ENCODE measurements at regions not wholly inside any gene's neighbourhood (a gene's known extent, or its start where the extent isn't known, plus 50 kb on each side); places are given as distances from the start of the nearest gene placed in this dataset.

DNA sequence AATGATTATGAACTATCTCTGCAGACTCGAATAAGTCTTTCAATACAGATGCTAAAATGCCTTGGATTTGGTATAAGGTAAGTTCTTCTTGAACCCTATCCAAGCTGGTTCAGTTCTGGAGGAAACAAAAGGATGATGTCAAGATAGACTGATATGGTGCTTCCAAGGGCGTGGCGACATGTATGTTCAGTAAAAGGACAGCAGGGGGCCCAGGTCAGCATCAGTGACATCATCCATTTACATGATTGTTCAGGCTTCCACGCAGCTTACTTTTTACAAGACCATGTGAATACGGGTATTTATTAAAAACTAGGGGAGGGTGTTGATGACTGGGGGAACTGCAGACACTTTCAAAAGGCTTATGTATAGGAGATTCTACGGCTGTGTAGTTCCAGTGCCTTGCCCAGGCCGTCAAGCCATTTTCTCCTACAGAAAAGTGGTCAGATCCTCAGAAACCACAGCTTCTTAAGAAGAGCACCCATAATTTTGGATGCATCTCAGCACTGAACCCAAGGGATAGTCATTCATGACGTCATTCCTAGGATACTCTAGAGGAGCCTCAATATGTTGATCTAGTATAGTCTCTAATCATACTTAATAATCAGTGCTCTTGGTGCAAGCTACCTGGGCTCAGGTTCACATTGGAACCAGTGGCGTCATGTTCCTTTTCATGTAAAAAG lies 527.7 kb downstream of the FUT8 start (continued):
- TF ChIP-seq NBN (IDR thresholded peaks at IDR 0.05) (no peak), CBX3 (IDR thresholded peaks at IDR 0.05; ENCODE audit: borderline replicate concordance, low read depth) (no peak), SMC3 (IDR thresholded peaks at IDR 0.05; ENCODE audit: borderline replicate concordance, low read length) (peak; percentile 11; the same call in 1 of the 2 replicates), ETV6 (conservative IDR thresholded peaks at IDR 0.05 in 1 of 2, IDR thresholded peaks at IDR 0.05 in 1 of 2; ENCODE audit: borderline replicate concordance in 1 of 2, low read depth in 1 of 2) (no peak), ZNF24 (IDR thresholded peaks at IDR 0.05) (no peak), ESRRA (IDR thresholded peaks at IDR 0.05; ENCODE audit: low read length) (no peak)
- TF ChIP-seq, protein P1, sequence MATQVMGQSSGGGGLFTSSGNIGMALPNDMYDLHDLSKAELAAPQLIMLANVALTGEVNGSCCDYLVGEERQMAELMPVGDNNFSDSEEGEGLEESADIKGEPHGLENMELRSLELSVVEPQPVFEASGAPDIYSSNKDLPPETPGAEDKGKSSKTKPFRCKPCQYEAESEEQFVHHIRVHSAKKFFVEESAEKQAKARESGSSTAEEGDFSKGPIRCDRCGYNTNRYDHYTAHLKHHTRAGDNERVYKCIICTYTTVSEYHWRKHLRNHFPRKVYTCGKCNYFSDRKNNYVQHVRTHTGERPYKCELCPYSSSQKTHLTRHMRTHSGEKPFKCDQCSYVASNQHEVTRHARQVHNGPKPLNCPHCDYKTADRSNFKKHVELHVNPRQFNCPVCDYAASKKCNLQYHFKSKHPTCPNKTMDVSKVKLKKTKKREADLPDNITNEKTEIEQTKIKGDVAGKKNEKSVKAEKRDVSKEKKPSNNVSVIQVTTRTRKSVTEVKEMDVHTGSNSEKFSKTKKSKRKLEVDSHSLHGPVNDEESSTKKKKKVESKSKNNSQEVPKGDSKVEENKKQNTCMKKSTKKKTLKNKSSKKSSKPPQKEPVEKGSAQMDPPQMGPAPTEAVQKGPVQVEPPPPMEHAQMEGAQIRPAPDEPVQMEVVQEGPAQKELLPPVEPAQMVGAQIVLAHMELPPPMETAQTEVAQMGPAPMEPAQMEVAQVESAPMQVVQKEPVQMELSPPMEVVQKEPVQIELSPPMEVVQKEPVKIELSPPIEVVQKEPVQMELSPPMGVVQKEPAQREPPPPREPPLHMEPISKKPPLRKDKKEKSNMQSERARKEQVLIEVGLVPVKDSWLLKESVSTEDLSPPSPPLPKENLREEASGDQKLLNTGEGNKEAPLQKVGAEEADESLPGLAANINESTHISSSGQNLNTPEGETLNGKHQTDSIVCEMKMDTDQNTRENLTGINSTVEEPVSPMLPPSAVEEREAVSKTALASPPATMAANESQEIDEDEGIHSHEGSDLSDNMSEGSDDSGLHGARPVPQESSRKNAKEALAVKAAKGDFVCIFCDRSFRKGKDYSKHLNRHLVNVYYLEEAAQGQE (IDR thresholded peaks at IDR 0.05; ENCODE audit: low read depth, low read length) = no peak

DNA sequence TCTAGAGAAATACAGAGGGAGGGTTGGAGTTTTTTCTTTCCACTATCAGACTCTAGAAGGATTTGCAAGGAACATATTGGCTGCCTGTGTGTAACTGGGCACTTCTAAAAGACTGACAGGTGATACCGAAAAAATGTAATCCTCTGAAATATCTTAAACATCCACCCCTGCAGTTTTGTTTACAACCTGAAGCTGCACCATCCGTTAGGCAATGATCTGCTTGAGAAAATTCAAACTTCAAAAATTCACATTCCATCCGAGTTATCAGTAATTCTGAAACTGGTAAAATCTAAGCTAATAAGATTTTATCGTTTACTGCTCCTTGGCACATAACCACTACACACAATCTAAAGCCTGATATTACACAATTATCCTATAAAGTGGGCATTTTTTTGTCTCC lies 528.6 kb downstream of the FUT8 start:
- Histone ChIP-seq H3K4me3 (no peak overlapping the region), H3K4me1 (ENCODE audit: control insufficient read depth, insufficient read depth, low read length) (no peaks in the 10 kb centered on the region), H3K79me2 (ENCODE audit: control insufficient read depth, insufficient read depth, low read length) (no peaks in the 10 kb centered on the region), H3K36me3 (ENCODE audit: control insufficient read depth in 2 of 2, insufficient read depth in 2 of 2, low read length in 1 of 2) (no peaks in the 10 kb centered on the region), H3K27ac (ENCODE audit: control insufficient read depth, insufficient read depth) (no peak overlapping the region), H3K9me3 (replicated peaks; ENCODE audit: control insufficient read depth, insufficient read depth, low read length) (no peaks in the 10 kb centered on the region), H3K9ac (ENCODE audit: control insufficient read depth, insufficient read depth, low read length) (no peak overlapping the region), H3K27me3 (replicated peaks in 1 of 2; ENCODE audit: control insufficient read depth in 2 of 2, insufficient read depth in 2 of 2, low read length in 1 of 2) (no peaks in the 10 kb centered on the region; a peak in 1 of 4 replicates), H4K20me1 (ENCODE audit: control insufficient read depth, insufficient read depth) (no peaks in the 10 kb centered on the region), H2AFZ (ENCODE audit: control insufficient read depth, low read depth, low read length) (no peak overlapping the region), H3K4me2 (ENCODE audit: control insufficient read depth, insufficient read depth) (no peak overlapping the region)
- RAD21 ChIA-PET (ENCODE audit: unreplicated experiment) = no interaction called here
- CTCF ChIA-PET = interaction anchor here (0.8 to 3.3 kb wide), 4 partner anchors 15 to 777 kb away, joined by 3 to 15 read pairs (median 4); no protein-coding TSS in a partner anchor
- in situ Hi-C loops (cut with MboI) = no loop called here
- no TSS peak for BruUV-seq (replicated peaks)
- ATAC-seq (no peak), DNase-seq (ENCODE audit: low read depth, low spot score) (no peak), FAIRE-seq (no peak)
- 18% methylated on average over 4 of the region's 4 CpGs for WGBS (ENCODE audit: insufficient coverage, insufficient replicate concordance, low lambda C conversion rate, missing lambda C conversion rate)
- SMC1A ChIA-PET (ENCODE audit: uncharacterized antibody, unreplicated experiment) = interaction anchor here (1.0 to 2.0 kb wide), 4 partner anchors 10 to 130 kb away, joined by 3 to 5 read pairs (median 4); no protein-coding TSS in a partner anchor
- intact Hi-C loops (cut with micrococcal nuclease; ENCODE audit: unreplicated experiment) = no loop called here
- POLR2A ChIA-PET = no interaction called here
- no peak for TF ChIP-seq BHLHE40 (IDR thresholded peaks at IDR 0.05; ENCODE audit: borderline replicate concordance in 1 of 2, low read depth in 2 of 2, low read length in 1 of 2)
- TF ChIP-seq, protein P2, sequence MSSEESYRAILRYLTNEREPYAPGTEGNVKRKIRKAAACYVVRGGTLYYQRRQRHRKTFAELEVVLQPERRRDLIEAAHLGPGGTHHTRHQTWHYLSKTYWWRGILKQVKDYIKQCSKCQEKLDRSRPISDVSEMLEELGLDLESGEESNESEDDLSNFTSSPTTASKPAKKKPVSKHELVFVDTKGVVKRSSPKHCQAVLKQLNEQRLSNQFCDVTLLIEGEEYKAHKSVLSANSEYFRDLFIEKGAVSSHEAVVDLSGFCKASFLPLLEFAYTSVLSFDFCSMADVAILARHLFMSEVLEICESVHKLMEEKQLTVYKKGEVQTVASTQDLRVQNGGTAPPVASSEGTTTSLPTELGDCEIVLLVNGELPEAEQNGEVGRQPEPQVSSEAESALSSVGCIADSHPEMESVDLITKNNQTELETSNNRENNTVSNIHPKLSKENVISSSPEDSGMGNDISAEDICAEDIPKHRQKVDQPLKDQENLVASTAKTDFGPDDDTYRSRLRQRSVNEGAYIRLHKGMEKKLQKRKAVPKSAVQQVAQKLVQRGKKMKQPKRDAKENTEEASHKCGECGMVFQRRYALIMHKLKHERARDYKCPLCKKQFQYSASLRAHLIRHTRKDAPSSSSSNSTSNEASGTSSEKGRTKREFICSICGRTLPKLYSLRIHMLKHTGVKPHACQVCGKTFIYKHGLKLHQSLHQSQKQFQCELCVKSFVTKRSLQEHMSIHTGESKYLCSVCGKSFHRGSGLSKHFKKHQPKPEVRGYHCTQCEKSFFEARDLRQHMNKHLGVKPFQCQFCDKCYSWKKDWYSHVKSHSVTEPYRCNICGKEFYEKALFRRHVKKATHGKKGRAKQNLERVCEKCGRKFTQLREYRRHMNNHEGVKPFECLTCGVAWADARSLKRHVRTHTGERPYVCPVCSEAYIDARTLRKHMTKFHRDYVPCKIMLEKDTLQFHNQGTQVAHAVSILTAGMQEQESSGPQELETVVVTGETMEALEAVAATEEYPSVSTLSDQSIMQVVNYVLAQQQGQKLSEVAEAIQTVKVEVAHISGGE (CRISPR knock-in tag; IDR thresholded peaks at IDR 0.05) = no peak
- no peak for TF ChIP-seq MYC (IDR thresholded peaks at IDR 0.05; ENCODE audit: insufficient read depth, insufficient read length, insufficient replicate concordance, low read length, severe bottlenecking)
- TF ChIP-seq NFYB (IDR thresholded peaks at IDR 0.05; ENCODE audit: insufficient read depth, low read depth, low read length) = no peak
- TF ChIP-seq FOXK2 (IDR thresholded peaks at IDR 0.05) = no peak
- TF ChIP-seq ZNF207 (IDR thresholded peaks at IDR 0.05; ENCODE audit: borderline replicate concordance) = no peak
- no peak for TF ChIP-seq FOS (IDR thresholded peaks at IDR 0.05; ENCODE audit: borderline replicate concordance, extremely low read depth, insufficient read length)
- TF ChIP-seq SIN3A (IDR thresholded peaks at IDR 0.05; ENCODE audit: low read depth, low read length) = no peak

Measured in GM12878 (cell line).